ENCODE measurements at regions not wholly inside any gene's neighbourhood (a gene's known extent, or its start where the extent isn't known, plus 50 kb on each side); places are given as distances from the start of the nearest gene placed in this dataset.

GRCh38 chr3:67076607-67077006 is 78.5 kb downstream of the KBTBD8 start:
- no peaks in the 10 kb centered on the region for H3K4me1 ChIP-seq (ENCODE audit: control insufficient read depth in 1 of 2, insufficient read depth in 2 of 2, low read length in 2 of 2)
- H3K4me3 ChIP-seq (replicated peaks in 1 of 3; ENCODE audit: low read depth in 2 of 3, low read length in 3 of 3) = no peak overlapping the region
- no peaks in the 10 kb centered on the region for H3K36me3 ChIP-seq (replicated peaks in 1 of 2; ENCODE audit: control insufficient read depth in 1 of 2, insufficient read depth in 2 of 2, low read length in 2 of 2)
- H3K9me3 ChIP-seq (replicated peaks in 1 of 2; ENCODE audit: control insufficient read depth in 1 of 2, insufficient read depth in 1 of 2, low read length in 2 of 2) = no peaks in the 10 kb centered on the region
- TF ChIP-seq CTCF (IDR thresholded peaks at IDR 0.05) = no peak
- H3K27ac ChIP-seq (ENCODE audit: low read depth in 1 of 2, low read length in 2 of 2) = no peak overlapping the region
- H3K27ac Mint-ChIP-seq = no peak overlapping the region
- WGBS (ENCODE audit: insufficient coverage) = no CpG with 5 or more reads among the region's 2 CpGs
- intact Hi-C loops (cut with micrococcal nuclease) = no loop called here
- H3K9ac ChIP-seq (ENCODE audit: insufficient read depth, low read length, poor library complexity, severe bottlenecking) = no peak overlapping the region
- H3K4me1 Mint-ChIP-seq = no peaks in the 10 kb centered on the region
- H3K36me3 Mint-ChIP-seq = no peaks in the 10 kb centered on the region
- H3K9me3 Mint-ChIP-seq = peaks cover 0 to 8% (median 2%) of the 10 kb centered on the region in 7 donors
- no peaks in the 10 kb centered on the region for H4K20me1 ChIP-seq (ENCODE audit: insufficient read depth, low read length)
- H3K79me2 ChIP-seq (ENCODE audit: insufficient read depth, low read length) = no peaks in the 10 kb centered on the region
- no peak overlapping the region for H2AFZ ChIP-seq (ENCODE audit: insufficient read depth, low read depth, low read length, poor library complexity, severe bottlenecking)
- H3K4me2 ChIP-seq (replicated peaks; ENCODE audit: extremely low read depth, low read length, poor library complexity, severe bottlenecking) = no peak overlapping the region
- H3K27me3 Mint-ChIP-seq (ENCODE audit: low read depth in 3 of 3) = peaks cover 0 to 5% (median 0%) of the 10 kb centered on the region in 3 donors
- no peak overlapping the region for H3K4me3 Mint-ChIP-seq
- no peak for DNase-seq
- no peaks in the 10 kb centered on the region for H3K27me3 ChIP-seq (ENCODE audit: control insufficient read depth in 2 of 2, insufficient read depth in 2 of 2, low read length in 2 of 2)

- Mint-ChIP-seq H3K27me3 (ENCODE audit: low read depth in 3 of 3) (peaks cover 0 to 5% (median 0%) of the 10 kb centered on the region in 3 donors), H3K36me3 (no peaks in the 10 kb centered on the region), H3K4me3 (no peak overlapping the region), H3K4me1 (no peaks in the 10 kb centered on the region), H3K9me3 (peaks cover 2 to 11% (median 6%) of the 10 kb centered on the region in 7 donors), H3K27ac (no peak overlapping the region)
- Histone ChIP-seq H3K79me2 (ENCODE audit: insufficient read depth, low read length) (no peaks in the 10 kb centered on the region), H3K4me3 (replicated peaks in 1 of 3; ENCODE audit: low read depth in 2 of 3, low read length in 3 of 3) (no peak overlapping the region), H3K27ac (ENCODE audit: low read depth in 1 of 2, low read length in 2 of 2) (no peak overlapping the region), H3K9me3 (replicated peaks in 1 of 2; ENCODE audit: control insufficient read depth in 1 of 2, insufficient read depth in 1 of 2, low read length in 2 of 2) (no peaks in the 10 kb centered on the region), H3K27me3 (ENCODE audit: control insufficient read depth in 2 of 2, insufficient read depth in 2 of 2, low read length in 2 of 2) (no peaks in the 10 kb centered on the region), H3K4me1 (ENCODE audit: control insufficient read depth in 1 of 2, insufficient read depth in 2 of 2, low read length in 2 of 2) (no peaks in the 10 kb centered on the region), H3K4me2 (replicated peaks; ENCODE audit: extremely low read depth, low read length, poor library complexity, severe bottlenecking) (no peak overlapping the region), H2AFZ (ENCODE audit: insufficient read depth, low read depth, low read length, poor library complexity, severe bottlenecking) (no peak overlapping the region), H4K20me1 (ENCODE audit: insufficient read depth, low read length) (no peaks in the 10 kb centered on the region), H3K36me3 (replicated peaks in 1 of 2; ENCODE audit: control insufficient read depth in 1 of 2, insufficient read depth in 2 of 2, low read length in 2 of 2) (no peaks in the 10 kb centered on the region), H3K9ac (ENCODE audit: insufficient read depth, low read length, poor library complexity, severe bottlenecking) (no peak overlapping the region)
- no peak for TF ChIP-seq CTCF (IDR thresholded peaks at IDR 0.05)
- intact Hi-C loops (cut with micrococcal nuclease) = no loop called here
- no peak for DNase-seq
These were observed 79.5 kb downstream of the KBTBD8 start for GRCh38 chr3:67077656-67078055.

All from CD14-positive monocyte (primary cell).